ENCODE measurements at regions not wholly inside any gene's neighbourhood (a gene's known extent, or its start where the extent isn't known, plus 50 kb on each side); places are given as distances from the start of the nearest gene placed in this dataset.

DNA sequence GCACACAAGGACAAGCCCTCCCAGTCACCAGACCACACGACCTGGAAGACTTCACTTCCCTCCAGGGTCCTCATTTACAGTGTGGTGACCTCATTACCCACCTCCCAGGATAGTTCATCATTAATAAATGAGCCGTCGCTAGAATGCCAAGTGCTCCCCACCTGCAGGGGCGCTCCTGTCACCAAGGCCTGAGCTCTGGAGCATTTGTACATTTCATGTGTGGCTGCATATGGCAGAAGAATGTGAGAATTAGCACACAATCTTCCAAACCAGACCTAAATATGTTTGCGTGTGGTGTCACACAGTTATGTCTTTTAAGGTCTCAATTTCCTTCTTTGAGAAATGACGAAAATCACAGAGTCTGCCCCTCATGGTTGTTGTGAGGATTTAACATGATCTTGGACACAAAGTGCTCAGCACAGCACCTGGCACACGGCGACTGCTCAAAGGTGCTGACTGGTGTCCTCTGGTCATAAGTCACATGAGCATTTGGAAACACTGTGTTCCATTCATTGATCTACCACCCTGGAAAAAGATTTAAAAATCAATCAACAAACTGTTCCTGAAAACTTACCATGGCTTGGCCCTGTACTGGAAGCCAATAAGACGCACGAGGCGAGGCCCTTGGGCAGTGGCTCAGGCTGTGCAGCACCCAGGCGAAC lies 150.6 kb upstream of the SPACA7 start:
- no peaks in the 10 kb centered on the region for H3K9me3 ChIP-seq
- H3K4me1 ChIP-seq: no peaks in the 10 kb centered on the region
- H3K27me3 ChIP-seq: no peaks in the 10 kb centered on the region
- TF ChIP-seq, protein P1, sequence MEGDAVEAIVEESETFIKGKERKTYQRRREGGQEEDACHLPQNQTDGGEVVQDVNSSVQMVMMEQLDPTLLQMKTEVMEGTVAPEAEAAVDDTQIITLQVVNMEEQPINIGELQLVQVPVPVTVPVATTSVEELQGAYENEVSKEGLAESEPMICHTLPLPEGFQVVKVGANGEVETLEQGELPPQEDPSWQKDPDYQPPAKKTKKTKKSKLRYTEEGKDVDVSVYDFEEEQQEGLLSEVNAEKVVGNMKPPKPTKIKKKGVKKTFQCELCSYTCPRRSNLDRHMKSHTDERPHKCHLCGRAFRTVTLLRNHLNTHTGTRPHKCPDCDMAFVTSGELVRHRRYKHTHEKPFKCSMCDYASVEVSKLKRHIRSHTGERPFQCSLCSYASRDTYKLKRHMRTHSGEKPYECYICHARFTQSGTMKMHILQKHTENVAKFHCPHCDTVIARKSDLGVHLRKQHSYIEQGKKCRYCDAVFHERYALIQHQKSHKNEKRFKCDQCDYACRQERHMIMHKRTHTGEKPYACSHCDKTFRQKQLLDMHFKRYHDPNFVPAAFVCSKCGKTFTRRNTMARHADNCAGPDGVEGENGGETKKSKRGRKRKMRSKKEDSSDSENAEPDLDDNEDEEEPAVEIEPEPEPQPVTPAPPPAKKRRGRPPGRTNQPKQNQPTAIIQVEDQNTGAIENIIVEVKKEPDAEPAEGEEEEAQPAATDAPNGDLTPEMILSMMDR (IDR thresholded peaks at IDR 0.05): no peak
- no peak for TF ChIP-seq POLR2AphosphoS5 (IDR thresholded peaks at IDR 0.05)
- TF ChIP-seq POLR2A (IDR thresholded peaks at IDR 0.05): no peak
- no peaks in the 10 kb centered on the region for H3K36me3 ChIP-seq
- H3K27ac ChIP-seq: no peak overlapping the region
- intact Hi-C loops (cut with DNase I; ENCODE audit: low total_unique reads): loop anchor here (10.0 kb wide), 1 partner anchor 1101 kb away; no protein-coding TSS in a partner anchor
- no peak overlapping the region for H3K4me3 ChIP-seq
- DNase-seq (ENCODE audit: low spot score in 2 of 2): no peak

DNA sequence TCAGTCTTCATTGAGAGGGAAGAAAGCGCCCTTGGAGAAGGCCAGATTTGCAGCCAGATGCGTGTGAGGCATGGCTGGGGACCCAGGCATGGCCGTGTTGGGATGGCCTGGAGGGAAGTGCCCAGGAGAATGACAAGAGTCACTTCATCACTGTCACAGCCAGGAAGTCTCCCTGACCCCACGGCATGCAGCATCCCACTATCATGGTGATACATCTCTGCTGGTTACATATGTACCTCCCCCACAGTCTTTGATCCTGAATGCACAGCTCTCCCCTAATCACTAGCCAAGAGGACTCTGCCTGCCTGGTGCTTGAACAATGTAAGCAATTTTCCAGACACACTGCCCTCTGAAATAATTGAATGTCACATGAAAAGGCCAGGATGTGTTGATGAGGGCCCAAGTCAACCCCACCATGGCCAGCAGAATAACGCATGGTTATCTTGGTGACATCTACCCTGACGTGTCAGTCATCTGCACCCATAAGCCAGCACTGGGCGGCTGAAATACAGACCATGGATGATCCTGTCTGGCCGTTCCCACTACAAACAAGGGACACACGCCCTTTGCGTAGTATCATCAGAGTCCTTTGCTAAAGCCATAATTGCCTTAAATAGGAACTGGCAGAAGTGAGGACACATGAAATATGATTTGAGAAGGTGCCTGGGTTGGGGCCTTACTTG lies 149.7 kb upstream of the SPACA7 start:
- Histone ChIP-seq H3K9me3 (no peaks in the 10 kb centered on the region), H3K27ac (no peak overlapping the region), H3K4me3 (no peak overlapping the region), H3K4me1 (no peaks in the 10 kb centered on the region), H3K27me3 (peaks cover 0 to 3% of the 10 kb centered on the region in 2 donors), H3K36me3 (no peaks in the 10 kb centered on the region)
- TF ChIP-seq POLR2AphosphoS5 (IDR thresholded peaks at IDR 0.05) (no peak), POLR2A (IDR thresholded peaks at IDR 0.05) (no peak)
- intact Hi-C loops (cut with DNase I; ENCODE audit: low total_unique reads): loop anchor here (10.0 kb wide), 1 partner anchor 1102 kb away; no protein-coding TSS in a partner anchor
- no peak for DNase-seq (ENCODE audit: low spot score in 2 of 2)

DNA sequence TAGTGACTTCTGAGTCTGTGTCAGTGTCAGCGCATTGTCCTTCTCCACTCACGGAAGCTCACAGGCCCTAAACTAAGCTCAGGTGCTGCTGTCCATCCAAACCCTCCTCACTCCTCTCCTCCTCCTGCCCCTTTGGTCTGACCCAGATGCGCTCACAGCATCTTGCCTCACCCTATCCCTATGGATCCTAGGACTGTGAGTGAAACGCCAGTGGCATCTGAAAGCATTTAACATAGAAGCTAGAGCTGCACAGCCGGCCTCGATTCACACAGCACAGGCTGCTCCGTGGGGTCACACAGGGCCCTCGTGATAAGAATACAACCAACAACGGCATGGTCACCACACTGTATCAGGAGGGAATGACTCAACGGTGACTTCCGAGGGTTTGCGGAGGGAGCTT lies 149.1 kb upstream of the SPACA7 start:
- TF ChIP-seq, protein P1 (IDR thresholded peaks at IDR 0.05): no peak
- no peaks in the 10 kb centered on the region for H3K9me3 ChIP-seq
- H3K4me1 ChIP-seq: no peaks in the 10 kb centered on the region
- intact Hi-C loops (cut with DNase I; ENCODE audit: low total_unique reads): loop anchor here (10.0 kb wide), 1 partner anchor 1102 kb away; no protein-coding TSS in a partner anchor
- no peak overlapping the region for H3K4me3 ChIP-seq
- H3K27me3 ChIP-seq: peaks cover 0 to 7% of the 10 kb centered on the region in 2 donors
- H3K27ac ChIP-seq: no peak overlapping the region
- H3K36me3 ChIP-seq: no peaks in the 10 kb centered on the region
- DNase-seq (ENCODE audit: low spot score in 2 of 2): no peak

DNA sequence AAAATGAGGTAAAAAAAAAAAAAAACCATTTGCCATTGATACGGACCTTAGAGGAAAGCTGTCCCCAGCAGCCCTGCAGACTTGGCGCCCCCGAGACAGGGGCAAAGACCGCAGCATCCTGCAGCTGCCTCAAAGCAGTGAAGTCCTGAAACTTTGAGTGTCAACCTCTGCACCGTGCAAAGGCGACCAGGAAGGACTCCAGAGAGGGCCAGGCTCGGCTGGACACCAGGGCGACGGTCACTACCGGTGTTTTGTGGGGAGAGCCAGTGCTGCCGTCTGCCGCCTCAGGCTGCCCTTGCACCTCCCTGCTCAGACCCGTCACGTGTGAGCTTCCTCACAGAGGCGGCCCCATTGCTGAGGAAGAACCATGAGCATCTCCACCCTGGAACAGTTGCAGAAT lies 146.7 kb upstream of the SPACA7 start:
- DNase-seq (ENCODE audit: low spot score in 2 of 2): no peak
- H3K9me3 ChIP-seq: no peaks in the 10 kb centered on the region
- no peak for TF ChIP-seq POLR2AphosphoS5 (IDR thresholded peaks at IDR 0.05)
- TF ChIP-seq POLR2A (IDR thresholded peaks at IDR 0.05): no peak
- TF ChIP-seq, protein P1 (IDR thresholded peaks at IDR 0.05): no peak
- no peaks in the 10 kb centered on the region for H3K4me1 ChIP-seq
- H3K36me3 ChIP-seq: no peaks in the 10 kb centered on the region
- intact Hi-C loops (cut with DNase I; ENCODE audit: low total_unique reads): loop anchor here (10.0 kb wide), 1 partner anchor 1105 kb away; no protein-coding TSS in a partner anchor
- H3K4me3 ChIP-seq: no peak overlapping the region
- H3K27ac ChIP-seq: no peak overlapping the region
- H3K27me3 ChIP-seq: peaks cover 0 to 12% of the 10 kb centered on the region in 2 donors

DNA sequence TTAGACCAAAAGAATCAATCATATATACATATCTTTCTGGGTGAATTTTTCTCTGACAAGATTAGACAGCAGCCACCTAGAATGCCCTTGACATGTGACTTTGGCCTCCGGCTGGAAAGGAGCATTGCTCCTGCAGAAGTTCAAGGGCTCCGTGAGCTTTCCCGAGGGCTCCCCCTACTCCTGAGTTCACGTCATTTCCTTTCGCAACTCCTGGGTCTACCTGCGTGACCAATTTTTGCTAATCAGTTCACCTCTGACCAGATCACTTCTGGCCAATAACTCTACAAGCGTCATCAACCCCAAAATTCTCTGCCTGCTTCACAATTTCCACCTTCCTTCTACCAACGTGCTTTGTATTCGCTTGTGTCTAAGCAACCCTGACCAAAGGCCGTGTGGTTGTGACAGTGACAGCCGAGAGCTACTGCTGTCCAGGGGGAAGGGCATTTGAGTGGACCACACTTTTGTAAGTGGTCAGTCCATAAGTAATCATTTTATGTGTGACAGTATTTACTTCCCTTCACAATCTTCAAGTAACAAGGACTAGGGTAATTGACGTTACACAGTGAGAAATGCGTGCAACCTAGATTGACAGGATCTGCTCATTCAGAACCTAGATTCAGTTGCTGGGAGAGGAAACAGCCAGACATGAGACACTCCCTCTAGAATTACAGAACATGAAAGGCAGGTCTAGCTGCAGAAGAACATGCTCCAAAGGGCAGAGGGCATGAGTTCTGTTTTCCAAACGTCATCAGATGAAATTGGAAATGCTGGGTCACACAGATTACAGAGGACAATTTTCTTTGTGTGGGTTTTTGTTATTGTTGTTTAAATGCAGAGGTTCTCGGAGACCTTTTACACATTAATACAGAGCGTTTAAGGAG lies 145.9 kb upstream of the SPACA7 start:
- Histone ChIP-seq H3K36me3 (no peaks in the 10 kb centered on the region), H3K4me3 (no peak overlapping the region), H3K9me3 (no peaks in the 10 kb centered on the region), H3K4me1 (no peaks in the 10 kb centered on the region), H3K27ac (no peak overlapping the region), H3K27me3 (peaks cover 0 to 17% of the 10 kb centered on the region in 2 donors)
- intact Hi-C loops (cut with DNase I; ENCODE audit: low total_unique reads): loop anchor here (10.0 kb wide), 1 partner anchor 1105 kb away; no protein-coding TSS in a partner anchor
- DNase-seq (ENCODE audit: low spot score in 2 of 2): no peak
- no peak for TF ChIP-seq POLR2A (IDR thresholded peaks at IDR 0.05)
- TF ChIP-seq POLR2AphosphoS5 (IDR thresholded peaks at IDR 0.05): no peak
- TF ChIP-seq, protein P1 (IDR thresholded peaks at IDR 0.05): no peak
